ENCODE measurements at regions not wholly inside any gene's neighbourhood (a gene's known extent, or its start where the extent isn't known, plus 50 kb on each side); places are given as distances from the start of the nearest gene placed in this dataset.

DNA sequence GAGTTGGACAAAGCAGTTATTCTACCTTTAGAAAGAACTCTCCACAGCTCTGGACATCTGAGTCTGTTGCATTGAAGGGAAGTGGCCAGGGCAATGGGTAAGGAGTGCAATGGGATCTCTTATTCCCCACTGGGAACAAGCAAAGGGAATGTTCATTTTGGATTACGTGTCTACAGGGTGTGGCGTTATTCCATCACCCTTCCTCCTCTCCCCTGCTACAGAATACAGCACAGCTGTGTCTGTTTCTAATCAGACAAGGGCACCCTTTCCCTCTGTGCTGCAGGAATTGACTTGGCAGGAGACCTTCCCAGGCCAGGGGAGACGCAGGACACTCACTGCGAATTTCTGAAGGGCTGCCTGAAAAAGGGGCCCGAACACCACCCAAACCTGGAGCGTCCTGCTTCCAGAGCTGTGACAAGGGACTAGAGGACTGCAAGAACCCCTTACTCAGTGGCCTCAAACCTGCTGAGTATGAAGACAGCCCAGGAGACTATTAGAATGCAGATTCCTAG lies 163.6 kb upstream of the RAB4A start:
- TF ChIP-seq CTCF (IDR thresholded peaks at IDR 0.05; ENCODE audit: poor library complexity) (no peak), EZH2 (IDR thresholded peaks at IDR 0.05; ENCODE audit: borderline replicate concordance) (no peak)

Measured in hepatocyte (in vitro differentiated cells).